A673 (cell line): ENCODE measurements at regions not wholly inside any gene's neighbourhood (a gene's known extent, or its start where the extent isn't known, plus 50 kb on each side); places are given as distances from the start of the nearest gene placed in this dataset.

Source experiments
- BruUV-seq: library from RNA; stranded (reverse); fragments of 400-500 nt; replicated peaks from 2 replicates; lab custom pipeline; 2021; lab: Mats Ljungman, UMichigan
- CTCF ChIA-PET: fragments of 300-600 bp; sonication (Branson Sonifier 250); formaldehyde crosslinking; loops from one replicate; lab custom pipeline; 2022; ENCODE audit warnings: antibody characterized with exemption; lab: Charles Lee
- POLR2A ChIA-PET: fragments of 300-600 bp; sonication (Branson Sonifier 250); formaldehyde crosslinking; loops from one replicate; lab custom pipeline; 2022; ENCODE audit warnings: antibody characterized with exemption; ENCODE audit not compliant: low non-redundant PET; lab: Charles Lee
- DNase-seq: peaks from one replicate; pipeline ENCODE4 v3.0.0-alpha.2; 2015; ENCODE audit warnings: low spot score
- H3K27ac ChIP-seq: fragments of 200-600 bp; sonication (generic); 2 replicates; pipeline ENCODE4 v1.5.1; 2016; ENCODE audit warnings: mixed run types, low read depth, mild to moderate bottlenecking, mixed read lengths, antibody characterized with exemption, low read length; ENCODE audit not compliant: poor library complexity, severe bottlenecking
- H3K27me3 ChIP-seq: fragments of 200-600 bp; sonication (generic); replicated peaks from 2 replicates; pipeline ENCODE4 v1.6.1; 2017; ENCODE audit warnings: mixed run types, low read depth, mild to moderate bottlenecking, mixed read lengths, antibody characterized with exemption, low read length; ENCODE audit not compliant: insufficient read depth, poor library complexity
- H3K36me3 ChIP-seq: fragments of 200-600 bp; sonication (generic); 2 replicates; pipeline ENCODE4 v1.6.1; 2016; ENCODE audit warnings: mixed run types, mild to moderate bottlenecking, mixed read lengths, antibody characterized with exemption, low read length; ENCODE audit not compliant: insufficient read depth, poor library complexity, severe bottlenecking
- H3K4me1 ChIP-seq: fragments of 200-600 bp; sonication (generic); 2 replicates; pipeline ENCODE4 v1.6.1; 2017; ENCODE audit warnings: mixed run types, mild to moderate bottlenecking, mixed read lengths, antibody characterized with exemption, low read length; ENCODE audit not compliant: insufficient read depth, poor library complexity, severe bottlenecking
- H3K4me3 ChIP-seq: fragments of 200-600 bp; sonication (generic); 2 replicates; pipeline ENCODE4 v1.5.1; 2016; ENCODE audit warnings: low read depth, mixed run types, mild to moderate bottlenecking, mixed read lengths, low read length; ENCODE audit not compliant: poor library complexity, severe bottlenecking
- H3K9me3 ChIP-seq: fragments of 200-600 bp; sonication (generic); 2 replicates; pipeline ENCODE4 v1.6.1; 2016; ENCODE audit warnings: mixed run types, low read depth, mild to moderate bottlenecking, mixed read lengths, antibody characterized with exemption, low read length; ENCODE audit not compliant: poor library complexity, severe bottlenecking
- EZH2 ChIP-seq: fragments of 200-600 bp; sonication (generic); IDR thresholded peaks from 2 replicates; pipeline ENCODE4 v1.6.1; 2017; ENCODE audit warnings: borderline replicate concordance, low read depth, mild to moderate bottlenecking, mixed read lengths, antibody characterized with exemption, low read length; ENCODE audit not compliant: poor library complexity, severe bottlenecking
- intact Hi-C: fragments of 100-400 bp; cut with micrococcal nuclease; formaldehyde crosslinking; loops from one replicate; pipeline ENCODE4 v1.10.0; 2022; ENCODE audit not compliant: unreplicated experiment
- TF ChIP-seq, protein P1 (sequence below): fragments of 300-800, 200-600 bp; sonication (generic); conservative IDR thresholded peaks from 2 replicates; pipeline ENCODE4 v1.5.1; 2017; ENCODE audit warnings: low read depth, mild to moderate bottlenecking, antibody characterized with exemption, low read length, moderate library complexity, mixed read lengths

DNA sequence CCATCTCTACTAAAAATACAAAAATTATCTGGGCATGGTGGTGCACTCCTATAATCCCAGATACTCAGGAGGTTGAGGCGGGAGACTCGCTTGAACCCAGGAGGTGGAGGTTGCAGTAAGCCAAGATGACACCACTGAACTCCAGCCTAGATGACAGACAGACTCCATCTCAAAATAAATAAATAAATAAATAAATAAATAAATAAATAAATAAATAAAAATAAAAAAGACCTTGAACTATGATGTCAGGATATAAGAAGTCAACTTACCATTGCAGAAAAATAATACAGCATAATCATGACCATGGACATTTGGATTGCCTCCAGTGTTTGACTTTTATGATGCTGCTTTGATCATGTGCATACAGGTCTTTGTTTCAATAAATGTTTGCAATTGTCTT lies 484.3 kb upstream of the ROBO1 start:
- no TSS peak for BruUV-seq
- no peak for TF ChIP-seq EZH2
- TF ChIP-seq, protein P1, sequence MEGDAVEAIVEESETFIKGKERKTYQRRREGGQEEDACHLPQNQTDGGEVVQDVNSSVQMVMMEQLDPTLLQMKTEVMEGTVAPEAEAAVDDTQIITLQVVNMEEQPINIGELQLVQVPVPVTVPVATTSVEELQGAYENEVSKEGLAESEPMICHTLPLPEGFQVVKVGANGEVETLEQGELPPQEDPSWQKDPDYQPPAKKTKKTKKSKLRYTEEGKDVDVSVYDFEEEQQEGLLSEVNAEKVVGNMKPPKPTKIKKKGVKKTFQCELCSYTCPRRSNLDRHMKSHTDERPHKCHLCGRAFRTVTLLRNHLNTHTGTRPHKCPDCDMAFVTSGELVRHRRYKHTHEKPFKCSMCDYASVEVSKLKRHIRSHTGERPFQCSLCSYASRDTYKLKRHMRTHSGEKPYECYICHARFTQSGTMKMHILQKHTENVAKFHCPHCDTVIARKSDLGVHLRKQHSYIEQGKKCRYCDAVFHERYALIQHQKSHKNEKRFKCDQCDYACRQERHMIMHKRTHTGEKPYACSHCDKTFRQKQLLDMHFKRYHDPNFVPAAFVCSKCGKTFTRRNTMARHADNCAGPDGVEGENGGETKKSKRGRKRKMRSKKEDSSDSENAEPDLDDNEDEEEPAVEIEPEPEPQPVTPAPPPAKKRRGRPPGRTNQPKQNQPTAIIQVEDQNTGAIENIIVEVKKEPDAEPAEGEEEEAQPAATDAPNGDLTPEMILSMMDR, result no peak
- H3K4me1 ChIP-seq, result no peaks in the 10 kb centered on the region
- DNase-seq, result no peak
- no peaks in the 10 kb centered on the region for H3K36me3 ChIP-seq
- H3K27me3 ChIP-seq, result no peaks in the 10 kb centered on the region
- H3K9me3 ChIP-seq, result no peaks in the 10 kb centered on the region
- CTCF ChIA-PET, result no interaction called here
- no peak overlapping the region for H3K4me3 ChIP-seq
- POLR2A ChIA-PET, result no interaction called here
- intact Hi-C loops, result no loop called here
- no peak overlapping the region for H3K27ac ChIP-seq

GRCh38 chr3:80247766-80248165 lies 480.0 kb upstream of the ROBO1 start:
- Histone ChIP-seq H3K4me1 (no peaks in the 10 kb centered on the region), H3K27ac (no peak overlapping the region), H3K4me3 (no peak overlapping the region), H3K36me3 (no peaks in the 10 kb centered on the region), H3K27me3 (no peaks in the 10 kb centered on the region), H3K9me3 (no peaks in the 10 kb centered on the region)
- intact Hi-C loops, result no loop called here
- TF ChIP-seq, protein P1, result no peak
- CTCF ChIA-PET, result no interaction called here
- POLR2A ChIA-PET, result no interaction called here
- no peak for DNase-seq
- BruUV-seq, result no TSS peak

GRCh38 chr3:80244390-80244789 lies 476.6 kb upstream of the ROBO1 start:
- no peaks in the 10 kb centered on the region for H3K4me1 ChIP-seq
- no peaks in the 10 kb centered on the region for H3K9me3 ChIP-seq
- no peak for DNase-seq
- no peaks in the 10 kb centered on the region for H3K27me3 ChIP-seq
- ChIA-PET CTCF (no interaction called here), POLR2A (no interaction called here)
- BruUV-seq, result no TSS peak
- H3K27ac ChIP-seq, result no peak overlapping the region
- TF ChIP-seq, protein P1, result no peak
- no peak for TF ChIP-seq EZH2
- no peaks in the 10 kb centered on the region for H3K36me3 ChIP-seq
- intact Hi-C loops, result no loop called here
- no peak overlapping the region for H3K4me3 ChIP-seq
